ENCODE measurements at regions not wholly inside any gene's neighbourhood (a gene's known extent, or its start where the extent isn't known, plus 50 kb on each side); places are given as distances from the start of the nearest gene placed in this dataset.

GRCh38 chr3:170643831-170644230, 58.0 kb upstream of the SLC7A14 start:
- no peak for FAIRE-seq

GRCh38 chr3:170642882-170643601, 57.2 kb upstream of the SLC7A14 start:
- no peak for FAIRE-seq

GRCh38 chr3:170641510-170642236, 55.8 kb upstream of the SLC7A14 start:
- FAIRE-seq: no peak

- FAIRE-seq: no peak
These were observed 54.9 kb upstream of the SLC7A14 start for GRCh38 chr3:170640737-170641171.

- FAIRE-seq: no peak
These were observed 53.1 kb upstream of the SLC7A14 start for GRCh38 chr3:170638988-170639387.

- FAIRE-seq: no peak
These were observed 51.4 kb upstream of the SLC7A14 start for GRCh38 chr3:170637306-170637705.

GRCh38 chr3:170636400-170636973, 50.6 kb upstream of the SLC7A14 start:
- no peak for FAIRE-seq
